HAP-1 (cell line): ENCODE measurements at regions not wholly inside any gene's neighbourhood (a gene's known extent, or its start where the extent isn't known, plus 50 kb on each side); places are given as distances from the start of the nearest gene placed in this dataset.
A peak's percentile ranks its signal among the peaks of the same experiment; 100 is the strongest.

Source experiments
- DNase-seq, 2 experiments: peaks; one replicate each; pipeline ENCODE4 v3.0.0-alpha.2; 2016 to 2020; ENCODE audit warnings: low spot score in 2 of 2
- H3K27me3 ChIP-seq: fragments of 250-450 bp; sonication (Bioruptor Pico); 2 replicates; pipeline ENCODE4 v1.5.1; 2020; ENCODE audit warnings: low read depth, mild to moderate bottlenecking, moderate library complexity
- H3K36me3 ChIP-seq: fragments of 250-450 bp; sonication (Bioruptor Pico); replicated peaks from 2 replicates; pipeline ENCODE4 v1.5.1; 2020; ENCODE audit warnings: mild to moderate bottlenecking
- H3K4me1 ChIP-seq: fragments of 250-450 bp; sonication (Bioruptor Pico); 2 replicates; pipeline ENCODE4 v1.5.1; 2020; ENCODE audit warnings: mild to moderate bottlenecking
- H3K4me3 ChIP-seq: fragments of 250-450 bp; sonication (Bioruptor Pico); 2 replicates; pipeline ENCODE4 v1.5.1; 2020; ENCODE audit warnings: mild to moderate bottlenecking, moderate library complexity
- H3K9me3 ChIP-seq: fragments of 250-450 bp; sonication (Bioruptor Pico); 2 replicates; pipeline ENCODE4 v1.5.1; 2020; ENCODE audit warnings: mild to moderate bottlenecking, moderate library complexity
- in situ Hi-C: fragments of 300-500 bp; cut with MboI; formaldehyde crosslinking; loops from 3 replicates; pipeline ENCODE4 v1.14.3; 2020; ENCODE audit warnings: low sequenced_read_pairs, inconsistent platforms, mixed read lengths

- no peak overlapping the region for H3K4me3 ChIP-seq
- no peaks in the 10 kb centered on the region for H3K4me1 ChIP-seq
- no peaks in the 10 kb centered on the region for H3K27me3 ChIP-seq
- H3K9me3 ChIP-seq = no peaks in the 10 kb centered on the region
- in situ Hi-C loops = no loop called here
- DNase-seq = no peak
- H3K36me3 ChIP-seq = no peaks in the 10 kb centered on the region
Measured at GRCh38 chr16:80324371-80324770, 216.4 kb upstream of the DYNLRB2 start.

- in situ Hi-C loops = no loop called here
- H3K4me1 ChIP-seq = no peaks in the 10 kb centered on the region
Measured at GRCh38 chr16:80323808-80324195, 217.0 kb upstream of the DYNLRB2 start.

GRCh38 chr16:80323187-80323807 is 217.5 kb upstream of the DYNLRB2 start:
- in situ Hi-C loops = no loop called here
- Histone ChIP-seq H3K9me3 (no peaks in the 10 kb centered on the region), H3K27me3 (no peaks in the 10 kb centered on the region), H3K4me3 (no peak overlapping the region), H3K36me3 (no peaks in the 10 kb centered on the region), H3K4me1 (no peaks in the 10 kb centered on the region)
- DNase-seq = no peak

More at GRCh38 chr16:80323808-80324195, 217.0 kb upstream of the DYNLRB2 start:
- DNase-seq = no peak
- Histone ChIP-seq H3K4me3 (no peak overlapping the region), H3K9me3 (no peaks in the 10 kb centered on the region), H3K36me3 (no peaks in the 10 kb centered on the region), H3K27me3 (no peaks in the 10 kb centered on the region)

GRCh38 chr16:80319181-80319580 is 221.6 kb upstream of the DYNLRB2 start:
- Histone ChIP-seq H3K36me3 (no peaks in the 10 kb centered on the region), H3K4me1 (no peaks in the 10 kb centered on the region), H3K9me3 (no peaks in the 10 kb centered on the region), H3K27me3 (no peaks in the 10 kb centered on the region), H3K4me3 (no peak overlapping the region)
- DNase-seq = no peak
- in situ Hi-C loops = no loop called here

- in situ Hi-C loops = no loop called here
- H3K4me1 ChIP-seq = no peaks in the 10 kb centered on the region
- H3K36me3 ChIP-seq = no peaks in the 10 kb centered on the region
- no peaks in the 10 kb centered on the region for H3K27me3 ChIP-seq
- no peaks in the 10 kb centered on the region for H3K9me3 ChIP-seq
- no peak overlapping the region for H3K4me3 ChIP-seq
- DNase-seq = no peak
Measured at GRCh38 chr16:80318107-80318506, 222.7 kb upstream of the DYNLRB2 start.

- Histone ChIP-seq H3K4me3 (no peak overlapping the region), H3K27me3 (no peaks in the 10 kb centered on the region), H3K36me3 (no peaks in the 10 kb centered on the region), H3K4me1 (no peaks in the 10 kb centered on the region), H3K9me3 (no peaks in the 10 kb centered on the region)
- in situ Hi-C loops = no loop called here
- DNase-seq = peak in 1 of 2 experiments; percentile 9
Measured at GRCh38 chr16:80317599-80318037, 223.2 kb upstream of the DYNLRB2 start.

GRCh38 chr16:80317116-80317515 is 223.7 kb upstream of the DYNLRB2 start:
- Histone ChIP-seq H3K4me3 (no peak overlapping the region), H3K36me3 (no peaks in the 10 kb centered on the region), H3K9me3 (no peaks in the 10 kb centered on the region), H3K4me1 (no peaks in the 10 kb centered on the region), H3K27me3 (no peaks in the 10 kb centered on the region)
- in situ Hi-C loops = no loop called here
- DNase-seq = no peak

GRCh38 chr16:80314042-80314441 is 226.8 kb upstream of the DYNLRB2 start:
- no peak overlapping the region for H3K4me3 ChIP-seq
- H3K4me1 ChIP-seq = no peaks in the 10 kb centered on the region
- H3K36me3 ChIP-seq = no peaks in the 10 kb centered on the region
- no peak for DNase-seq
- no peaks in the 10 kb centered on the region for H3K9me3 ChIP-seq
- in situ Hi-C loops = no loop called here
- H3K27me3 ChIP-seq = no peaks in the 10 kb centered on the region

- Histone ChIP-seq H3K4me3 (no peak overlapping the region), H3K36me3 (no peaks in the 10 kb centered on the region), H3K9me3 (no peaks in the 10 kb centered on the region), H3K27me3 (no peaks in the 10 kb centered on the region), H3K4me1 (no peaks in the 10 kb centered on the region)
- in situ Hi-C loops = no loop called here
- DNase-seq = no peak
Measured at GRCh38 chr16:80309178-80309577, 231.6 kb upstream of the DYNLRB2 start.

- H3K4me1 ChIP-seq = no peaks in the 10 kb centered on the region
- H3K36me3 ChIP-seq = no peaks in the 10 kb centered on the region
- H3K9me3 ChIP-seq = no peaks in the 10 kb centered on the region
- no peak for DNase-seq
- H3K27me3 ChIP-seq = no peaks in the 10 kb centered on the region
- in situ Hi-C loops = no loop called here
- no peak overlapping the region for H3K4me3 ChIP-seq
Measured at GRCh38 chr16:80305410-80305809, 235.4 kb upstream of the DYNLRB2 start.

GRCh38 chr16:80303691-80304090 is 237.1 kb upstream of the DYNLRB2 start:
- H3K36me3 ChIP-seq = no peaks in the 10 kb centered on the region
- H3K4me1 ChIP-seq = no peaks in the 10 kb centered on the region
- DNase-seq = no peak
- no peak overlapping the region for H3K4me3 ChIP-seq
- H3K27me3 ChIP-seq = no peaks in the 10 kb centered on the region
- no peaks in the 10 kb centered on the region for H3K9me3 ChIP-seq
- in situ Hi-C loops = no loop called here

- in situ Hi-C loops = no loop called here
Measured at GRCh38 chr16:80300876-80301275, 239.9 kb upstream of the DYNLRB2 start.

GRCh38 chr16:80300456-80300855 is 240.3 kb upstream of the DYNLRB2 start:
- H3K4me3 ChIP-seq = no peak overlapping the region

More at GRCh38 chr16:80300876-80301275, 239.9 kb upstream of the DYNLRB2 start:
- Histone ChIP-seq H3K4me3 (no peak overlapping the region), H3K4me1 (no peaks in the 10 kb centered on the region), H3K27me3 (no peaks in the 10 kb centered on the region), H3K36me3 (no peaks in the 10 kb centered on the region), H3K9me3 (no peaks in the 10 kb centered on the region)
- DNase-seq = no peak

GRCh38 chr16:80299416-80299815 is 241.4 kb upstream of the DYNLRB2 start:
- no peaks in the 10 kb centered on the region for H3K27me3 ChIP-seq
- no peak overlapping the region for H3K4me3 ChIP-seq
- H3K4me1 ChIP-seq = no peaks in the 10 kb centered on the region
- in situ Hi-C loops = no loop called here
- peak in 1 of 2 experiments; percentile 11 for DNase-seq
- no peaks in the 10 kb centered on the region for H3K9me3 ChIP-seq
- H3K36me3 ChIP-seq = no peaks in the 10 kb centered on the region

More at GRCh38 chr16:80300456-80300855, 240.3 kb upstream of the DYNLRB2 start:
- no peaks in the 10 kb centered on the region for H3K36me3 ChIP-seq
- H3K9me3 ChIP-seq = no peaks in the 10 kb centered on the region
- in situ Hi-C loops = no loop called here
- H3K27me3 ChIP-seq = no peaks in the 10 kb centered on the region
- DNase-seq = no peak
- H3K4me1 ChIP-seq = no peaks in the 10 kb centered on the region

- Histone ChIP-seq H3K9me3 (no peaks in the 10 kb centered on the region), H3K27me3 (no peaks in the 10 kb centered on the region), H3K4me3 (no peak overlapping the region), H3K4me1 (no peaks in the 10 kb centered on the region), H3K36me3 (no peaks in the 10 kb centered on the region)
- in situ Hi-C loops = no loop called here
- no peak for DNase-seq
Measured at GRCh38 chr16:80298676-80299075, 242.1 kb upstream of the DYNLRB2 start.
